Lower lobe of right lung (tissue), 2 donors: ENCODE measurements at regions not wholly inside any gene's neighbourhood (a gene's known extent, or its start where the extent isn't known, plus 50 kb on each side); places are given as distances from the start of the nearest gene placed in this dataset.

Experiments used
- ATAC-seq, 2 donors: fragments of 200-7000 bp; cut with Tn5 transposase; one replicate each; pipeline ENCODE4 v1.9.1; 2020 to 2022; ENCODE audit warnings: mild to moderate bottlenecking in 2 of 2, moderate library complexity in 2 of 2
- DNase-seq: peaks from one replicate; pipeline ENCODE4 v3.0.0-alpha.2; 2020
- H3K27ac ChIP-seq: fragments of 200-600 bp; one replicate; pipeline ENCODE4 v1.8.0; 2022
- H3K27me3 ChIP-seq: fragments of 200-600 bp; one replicate; pipeline ENCODE4 v1.8.0; 2022; ENCODE audit warnings: low read depth
- H3K36me3 ChIP-seq: fragments of 200-600 bp; one replicate; pipeline ENCODE4 v1.8.0; 2022; ENCODE audit warnings: mild to moderate bottlenecking
- H3K4me1 ChIP-seq: fragments of 200-600 bp; one replicate; pipeline ENCODE4 v1.8.0; 2022
- H3K4me3 ChIP-seq: fragments of 200-600 bp; one replicate; pipeline ENCODE4 v1.8.0; 2022; ENCODE audit warnings: mild to moderate bottlenecking
- H3K9me3 ChIP-seq: fragments of 200-600 bp; one replicate; pipeline ENCODE4 v1.8.0; 2022
- intact Hi-C: fragments of 100-400 bp; cut with DNase I; formaldehyde crosslinking; loops from one replicate; pipeline ENCODE4 v1.11.0; 2022
- TF ChIP-seq, protein P1 (sequence below): fragments of 200-600 bp; IDR thresholded peaks from one replicate; pipeline ENCODE4 v1.8.0; 2022; ENCODE audit warnings: antibody characterized with exemption, mild to moderate bottlenecking
- donor health status: DM: no; HTN: yes; CAD: no; lungs with severe emphysema.

DNA sequence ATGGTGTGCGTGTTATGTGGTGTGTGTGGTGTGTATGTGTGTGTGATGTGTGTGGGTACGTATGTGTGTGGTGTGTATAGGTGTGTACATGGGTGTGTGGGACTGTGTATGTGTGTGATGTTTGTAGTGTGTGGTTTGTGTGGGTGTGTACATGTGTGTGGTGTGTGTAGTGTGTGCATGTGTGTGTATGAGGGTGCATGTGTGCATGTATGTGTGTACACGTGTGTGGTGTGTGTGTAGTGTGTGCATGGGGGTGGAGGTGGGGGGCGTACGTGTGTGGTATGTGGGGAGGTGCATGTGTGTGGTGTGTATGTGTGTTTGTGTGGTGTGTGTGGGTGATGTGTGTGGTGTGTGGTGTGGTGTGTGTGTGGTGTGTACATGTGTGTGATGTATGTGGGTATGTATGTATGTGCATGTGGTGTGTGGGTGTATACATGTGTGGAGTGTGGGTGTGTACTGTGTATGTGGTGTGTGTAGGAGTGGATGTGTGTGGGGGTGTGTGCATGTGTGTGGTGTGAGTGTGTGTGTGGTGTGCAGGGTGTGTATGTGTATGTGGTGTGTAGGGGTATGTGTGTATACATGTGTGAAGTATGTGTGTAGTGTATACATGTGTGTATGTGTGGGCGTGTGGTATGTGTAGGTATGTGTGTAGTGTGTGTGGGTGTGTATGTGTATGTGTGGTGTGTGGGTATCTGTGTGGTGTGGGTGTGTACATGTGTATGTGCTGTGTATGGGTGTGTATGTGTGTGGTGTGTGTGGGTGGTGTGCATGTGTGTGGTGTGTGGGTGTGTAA lies 119.8 kb upstream of the GSC start:
- Histone ChIP-seq H3K27me3 (peaks cover 5% of the 10 kb centered on the region), H3K4me1 (no peaks in the 10 kb centered on the region), H3K4me3 (no peak overlapping the region), H3K36me3 (no peaks in the 10 kb centered on the region), H3K27ac (no peak overlapping the region), H3K9me3 (no peaks in the 10 kb centered on the region)
- ATAC-seq, result no peak
- TF ChIP-seq, protein P1, sequence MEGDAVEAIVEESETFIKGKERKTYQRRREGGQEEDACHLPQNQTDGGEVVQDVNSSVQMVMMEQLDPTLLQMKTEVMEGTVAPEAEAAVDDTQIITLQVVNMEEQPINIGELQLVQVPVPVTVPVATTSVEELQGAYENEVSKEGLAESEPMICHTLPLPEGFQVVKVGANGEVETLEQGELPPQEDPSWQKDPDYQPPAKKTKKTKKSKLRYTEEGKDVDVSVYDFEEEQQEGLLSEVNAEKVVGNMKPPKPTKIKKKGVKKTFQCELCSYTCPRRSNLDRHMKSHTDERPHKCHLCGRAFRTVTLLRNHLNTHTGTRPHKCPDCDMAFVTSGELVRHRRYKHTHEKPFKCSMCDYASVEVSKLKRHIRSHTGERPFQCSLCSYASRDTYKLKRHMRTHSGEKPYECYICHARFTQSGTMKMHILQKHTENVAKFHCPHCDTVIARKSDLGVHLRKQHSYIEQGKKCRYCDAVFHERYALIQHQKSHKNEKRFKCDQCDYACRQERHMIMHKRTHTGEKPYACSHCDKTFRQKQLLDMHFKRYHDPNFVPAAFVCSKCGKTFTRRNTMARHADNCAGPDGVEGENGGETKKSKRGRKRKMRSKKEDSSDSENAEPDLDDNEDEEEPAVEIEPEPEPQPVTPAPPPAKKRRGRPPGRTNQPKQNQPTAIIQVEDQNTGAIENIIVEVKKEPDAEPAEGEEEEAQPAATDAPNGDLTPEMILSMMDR, result no peak
- no peak for DNase-seq
- intact Hi-C loops, result no loop called here

DNA sequence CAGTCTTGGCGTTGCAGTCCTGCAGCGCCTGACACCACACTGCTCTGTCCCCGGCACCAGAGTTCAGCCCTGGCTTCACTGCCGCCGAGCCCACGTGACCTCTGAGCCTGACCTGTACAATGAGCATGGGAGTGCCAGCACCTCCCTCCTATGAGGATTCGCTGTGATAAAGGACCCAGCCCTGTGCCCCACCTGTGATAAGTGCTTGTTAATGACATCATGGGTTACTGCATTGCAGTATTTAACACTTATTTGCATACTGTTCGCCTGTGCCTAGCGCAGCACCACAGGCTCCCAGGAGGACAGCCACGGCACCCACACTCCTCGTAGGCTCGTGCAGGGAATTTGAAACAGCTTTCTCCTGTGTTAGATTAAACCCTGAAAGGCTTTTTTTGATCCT lies 118.2 kb upstream of the GSC start:
- Histone ChIP-seq H3K36me3 (no peaks in the 10 kb centered on the region), H3K27me3 (peaks cover 5% of the 10 kb centered on the region), H3K27ac (no peak overlapping the region), H3K4me3 (no peak overlapping the region), H3K4me1 (no peaks in the 10 kb centered on the region), H3K9me3 (no peaks in the 10 kb centered on the region)
- no peak for DNase-seq
- peak in 1 of 2 donors; percentile 3 for ATAC-seq
- TF ChIP-seq, protein P1, result no peak
- intact Hi-C loops, result no loop called here

DNA sequence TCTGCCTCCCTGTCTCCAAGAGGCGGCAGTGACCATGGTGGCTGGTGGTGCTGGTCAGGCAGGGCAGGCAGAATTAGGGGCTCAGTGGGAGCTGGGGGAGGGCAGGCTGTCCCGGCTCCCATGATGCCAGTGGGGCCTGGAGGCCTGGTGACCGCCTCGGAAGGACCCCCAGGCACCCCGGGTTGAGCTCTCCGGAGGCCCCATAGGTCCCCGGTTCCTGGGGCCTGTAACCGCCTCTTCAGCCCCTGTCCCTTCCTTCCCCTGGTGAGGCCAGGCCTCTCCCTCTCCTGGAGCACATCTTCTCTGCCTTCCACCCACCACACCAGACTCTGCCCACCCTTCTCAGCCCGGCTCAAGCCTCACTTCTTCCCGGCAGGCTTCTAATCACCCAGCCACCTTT lies 117.7 kb upstream of the GSC start:
- Histone ChIP-seq H3K27me3 (peaks cover 5% of the 10 kb centered on the region), H3K4me3 (no peak overlapping the region), H3K9me3 (no peaks in the 10 kb centered on the region), H3K36me3 (no peaks in the 10 kb centered on the region), H3K4me1 (no peaks in the 10 kb centered on the region), H3K27ac (no peak overlapping the region)
- TF ChIP-seq, protein P1, result no peak
- intact Hi-C loops, result no loop called here
- no peak for DNase-seq
- ATAC-seq, result no peak

DNA sequence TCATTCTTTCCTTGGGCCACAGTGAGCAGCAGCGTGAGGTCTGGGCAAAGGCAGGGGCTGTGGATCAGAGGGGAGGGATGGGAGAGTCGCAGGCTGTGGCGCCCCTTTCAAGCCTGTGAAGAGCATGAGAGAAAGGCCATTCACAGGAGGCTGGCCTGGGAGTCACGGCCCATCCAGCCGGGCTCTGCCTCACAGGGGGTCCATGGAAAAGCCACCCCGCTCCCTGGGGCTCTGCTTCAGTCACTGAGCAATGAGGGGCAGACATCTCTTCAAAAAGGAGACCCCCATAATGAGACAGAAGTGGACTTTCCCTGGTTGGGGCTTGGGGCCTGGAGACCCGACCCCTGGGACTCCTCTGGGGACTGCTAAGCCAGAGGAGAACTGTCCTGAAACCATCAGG lies 117.0 kb upstream of the GSC start:
- no peak overlapping the region for H3K27ac ChIP-seq
- no peak overlapping the region for H3K4me3 ChIP-seq
- no peaks in the 10 kb centered on the region for H3K9me3 ChIP-seq
- ATAC-seq (no peak), DNase-seq (no peak)
- no peaks in the 10 kb centered on the region for H3K36me3 ChIP-seq
- H3K27me3 ChIP-seq, result peaks cover 3% of the 10 kb centered on the region
- intact Hi-C loops, result no loop called here
- no peaks in the 10 kb centered on the region for H3K4me1 ChIP-seq
- TF ChIP-seq, protein P1, result no peak

DNA sequence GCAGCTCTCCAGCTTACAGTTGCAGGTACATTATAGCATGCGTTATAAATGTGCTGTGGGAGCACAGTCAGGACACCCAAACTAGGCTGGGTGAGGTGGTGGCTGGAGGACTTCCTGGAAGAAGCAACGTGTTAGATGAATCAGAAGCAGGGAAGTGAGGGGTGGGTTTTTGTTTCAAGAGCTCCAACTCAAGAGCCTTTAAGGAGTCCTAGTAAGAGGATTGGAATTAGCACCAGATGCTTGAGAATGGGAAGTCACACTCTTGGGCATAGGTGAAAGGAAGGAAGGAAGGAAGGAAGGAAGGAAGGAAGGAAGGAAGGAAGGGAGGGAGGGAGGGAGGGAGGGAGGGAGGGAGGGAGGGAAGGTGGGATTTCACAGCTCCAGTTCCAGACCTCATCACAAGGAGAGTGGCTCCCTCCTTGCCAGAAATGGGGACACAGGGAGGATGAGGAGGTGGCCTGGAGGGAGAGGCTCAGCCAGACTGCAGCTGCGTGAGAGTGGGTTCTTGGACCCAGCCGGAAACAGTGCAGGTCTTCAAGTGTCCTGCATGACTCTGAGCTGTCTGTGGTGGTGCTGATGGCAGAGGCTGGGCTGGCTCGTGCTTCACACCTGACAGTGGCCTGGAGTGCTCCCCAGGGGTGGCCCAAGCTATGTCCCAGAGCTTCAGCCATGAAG lies 115.7 kb upstream of the GSC start:
- TF ChIP-seq, protein P1, result no peak
- intact Hi-C loops, result no loop called here
- H3K27me3 ChIP-seq, result no peaks in the 10 kb centered on the region
- H3K4me1 ChIP-seq, result no peaks in the 10 kb centered on the region
- H3K4me3 ChIP-seq, result no peak overlapping the region
- no peaks in the 10 kb centered on the region for H3K9me3 ChIP-seq
- no peaks in the 10 kb centered on the region for H3K36me3 ChIP-seq
- ATAC-seq (no peak), DNase-seq (no peak)
- no peak overlapping the region for H3K27ac ChIP-seq
